ENCODE measurements at regions not wholly inside any gene's neighbourhood (a gene's known extent, or its start where the extent isn't known, plus 50 kb on each side); places are given as distances from the start of the nearest gene placed in this dataset.

GRCh38 chr2:44866152-44866551 lies 75.3 kb upstream of the SIX3 start:
- H3K4me3 ChIP-seq (ENCODE audit: low read depth, low read length) = no peak overlapping the region
- TF ChIP-seq CTCF (IDR thresholded peaks at IDR 0.05; ENCODE audit: insufficient read depth, low read depth, low read length, missing control alignments) = no peak
- DNase-seq (ENCODE audit: low read depth) = no peak

GRCh38 chr2:44869761-44870160 lies 71.7 kb upstream of the SIX3 start:
- no peak for TF ChIP-seq CTCF (IDR thresholded peaks at IDR 0.05; ENCODE audit: insufficient read depth, low read depth, low read length, missing control alignments)
- H3K4me3 ChIP-seq (ENCODE audit: low read depth, low read length) = no peak overlapping the region
- DNase-seq (ENCODE audit: low read depth) = no peak

GRCh38 chr2:44877417-44877816 lies 64.1 kb upstream of the SIX3 start:
- no peak for TF ChIP-seq CTCF (IDR thresholded peaks at IDR 0.05; ENCODE audit: insufficient read depth, low read depth, low read length, missing control alignments)

GRCh38 chr2:44879269-44880124 lies 62.0 kb upstream of the SIX3 start:
- no peak for DNase-seq (ENCODE audit: low read depth)
- no peak overlapping the region for H3K4me3 ChIP-seq (ENCODE audit: low read depth, low read length)
- TF ChIP-seq CTCF (IDR thresholded peaks at IDR 0.05; ENCODE audit: insufficient read depth, low read depth, low read length, missing control alignments) = no peak

More at GRCh38 chr2:44877417-44877816, 64.1 kb upstream of the SIX3 start:
- no peak overlapping the region for H3K4me3 ChIP-seq (ENCODE audit: low read depth, low read length)
- DNase-seq (ENCODE audit: low read depth) = no peak

GRCh38 chr2:44880125-44880483 lies 61.4 kb upstream of the SIX3 start:
- no peak overlapping the region for H3K4me3 ChIP-seq (ENCODE audit: low read depth, low read length)
- no peak for DNase-seq (ENCODE audit: low read depth)
- TF ChIP-seq CTCF (IDR thresholded peaks at IDR 0.05; ENCODE audit: insufficient read depth, low read depth, low read length, missing control alignments) = no peak

GRCh38 chr2:44881856-44882255 lies 59.6 kb upstream of the SIX3 start:
- TF ChIP-seq CTCF (IDR thresholded peaks at IDR 0.05; ENCODE audit: insufficient read depth, low read depth, low read length, missing control alignments) = no peak

GRCh38 chr2:44883356-44883755 lies 58.1 kb upstream of the SIX3 start:
- TF ChIP-seq CTCF (IDR thresholded peaks at IDR 0.05; ENCODE audit: insufficient read depth, low read depth, low read length, missing control alignments) = no peak
- no peak for DNase-seq (ENCODE audit: low read depth)
- no peak overlapping the region for H3K4me3 ChIP-seq (ENCODE audit: low read depth, low read length)

More at GRCh38 chr2:44881856-44882255, 59.6 kb upstream of the SIX3 start:
- no peak overlapping the region for H3K4me3 ChIP-seq (ENCODE audit: low read depth, low read length)
- DNase-seq (ENCODE audit: low read depth) = no peak
